Gastrocnemius medialis (tissue), 4 donors: ENCODE measurements at regions not wholly inside any gene's neighbourhood (a gene's known extent, or its start where the extent isn't known, plus 50 kb on each side); places are given as distances from the start of the nearest gene placed in this dataset.

Experiments
- ATAC-seq, 2 donors: fragments of 150-250 bp; one replicate each; pipeline ENCODE4 v1.9.1; 2016
- DNase-seq, 2 donors: peaks; one replicate each; pipeline ENCODE4 v3.0.0-alpha.2; 2019
- H3K27ac ChIP-seq, 4 donors: fragments of 200-600 bp; sonication (generic); 1 replicate in 1 of 4; 2 replicates in 3 of 4; pipeline ENCODE4 v1.5.1; 2016 to 2018; ENCODE audit warnings: mild to moderate bottlenecking in 2 of 4, moderate library complexity in 1 of 4
- H3K27me3 ChIP-seq, 3 donors: fragments of 200-600 bp; sonication (generic) in 2 of 3; 1 replicate in 1 of 3; 2 replicates in 2 of 3; pipeline versions ENCODE4 v1.5.1 to v1.6.0; 2016 to 2019; ENCODE audit warnings: mild to moderate bottlenecking in 1 of 3, moderate library complexity in 1 of 3
- H3K36me3 ChIP-seq, 2 donors: fragments of 200-600 bp; sonication (generic) in 1 of 2; one replicate each; pipeline ENCODE4 v1.5.1; 2017 to 2018
- H3K4me1 ChIP-seq, 2 donors: fragments of 200-600 bp; sonication (generic) in 1 of 2; one replicate each; pipeline ENCODE4 v1.5.1; 2016 to 2017; ENCODE audit warnings: mild to moderate bottlenecking in 2 of 2
- H3K4me3 ChIP-seq, 4 donors: fragments of 200-600 bp; sonication (generic) in 3 of 4; 1 replicate in 1 of 4; 2 replicates in 3 of 4; pipeline ENCODE4 v1.5.1; 2016 to 2019; ENCODE audit warnings: mild to moderate bottlenecking in 2 of 4
- H3K9me3 ChIP-seq, 3 donors: fragments of 200-600 bp; sonication (generic) in 2 of 3; 1 replicate in 1 of 3; 2 replicates in 2 of 3; pipeline ENCODE4 v1.5.1; 2016 to 2019
- POLR2A ChIP-seq, 2 donors: fragments of 450-650 bp; IDR thresholded peaks; one replicate each; pipeline ENCODE4 v1.6.1; 2017; ENCODE audit warnings: antibody characterized with exemption in 2 of 2, mild to moderate bottlenecking in 2 of 2, moderate library complexity in 2 of 2
- in situ Hi-C, 4 donors: fragments of 200-750 bp; cut with MboI; loops; one replicate each; pipeline versions ENCODE4 v1.15.0 to v1.8.0; 2017; ENCODE audit warnings: low sequenced_read_pairs in 4 of 4
- intact Hi-C: fragments of 100-400 bp; cut with DNase I; formaldehyde crosslinking; loops from one replicate; pipeline ENCODE4 v1.15.1; 2023; ENCODE audit warnings: low total_unique reads
- TF ChIP-seq, protein P1 (sequence below), 5 experiments: fragments of 450-650 bp in 3 of 5; fragments of 200-600 bp in 2 of 5; sonication (generic) in 2 of 5; IDR thresholded peaks in 4 of 5; conservative IDR thresholded peaks in 1 of 5; 1 replicate in 4 of 5; 2 replicates in 1 of 5; pipeline ENCODE4 v1.5.1; 2016 to 2019; ENCODE audit warnings: antibody characterized with exemption in 5 of 5, mild to moderate bottlenecking in 3 of 5, moderate library complexity in 3 of 5

DNA sequence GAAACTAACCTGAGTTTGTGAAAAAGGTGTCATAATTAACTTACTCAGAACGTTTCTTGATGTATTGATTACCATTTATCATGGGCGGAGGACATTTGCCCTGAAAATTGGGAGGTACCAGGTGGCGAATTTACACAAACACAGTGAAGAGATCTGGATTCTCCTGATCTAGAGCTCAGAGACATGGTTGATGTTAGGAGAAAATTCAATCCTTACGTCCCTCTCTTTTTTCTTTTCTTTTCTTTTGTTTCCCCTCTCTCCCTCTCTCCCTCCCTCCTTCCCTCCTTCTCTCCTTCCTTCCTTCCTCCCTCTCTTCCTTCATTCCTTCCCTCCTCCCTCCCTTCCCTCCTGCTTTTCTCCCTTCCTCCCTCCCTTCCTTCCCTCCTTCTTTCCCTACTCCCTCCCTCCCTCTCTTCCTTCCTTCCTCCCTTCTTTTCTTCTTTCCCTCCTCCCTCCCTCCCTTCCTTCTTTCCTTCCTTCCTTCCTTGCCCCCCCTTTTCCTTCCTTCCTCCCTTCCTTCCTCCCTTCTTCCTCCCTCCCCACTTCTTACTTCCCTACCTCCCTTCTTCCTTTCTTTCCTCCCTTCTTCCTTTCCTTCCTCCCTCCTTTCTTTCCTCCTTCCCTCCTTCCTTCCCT is 234.1 kb downstream of the OTOR start:
- H3K4me1 ChIP-seq: no peaks in the 10 kb centered on the region
- H3K9me3 ChIP-seq: no peaks in the 10 kb centered on the region
- TF ChIP-seq, protein P1, sequence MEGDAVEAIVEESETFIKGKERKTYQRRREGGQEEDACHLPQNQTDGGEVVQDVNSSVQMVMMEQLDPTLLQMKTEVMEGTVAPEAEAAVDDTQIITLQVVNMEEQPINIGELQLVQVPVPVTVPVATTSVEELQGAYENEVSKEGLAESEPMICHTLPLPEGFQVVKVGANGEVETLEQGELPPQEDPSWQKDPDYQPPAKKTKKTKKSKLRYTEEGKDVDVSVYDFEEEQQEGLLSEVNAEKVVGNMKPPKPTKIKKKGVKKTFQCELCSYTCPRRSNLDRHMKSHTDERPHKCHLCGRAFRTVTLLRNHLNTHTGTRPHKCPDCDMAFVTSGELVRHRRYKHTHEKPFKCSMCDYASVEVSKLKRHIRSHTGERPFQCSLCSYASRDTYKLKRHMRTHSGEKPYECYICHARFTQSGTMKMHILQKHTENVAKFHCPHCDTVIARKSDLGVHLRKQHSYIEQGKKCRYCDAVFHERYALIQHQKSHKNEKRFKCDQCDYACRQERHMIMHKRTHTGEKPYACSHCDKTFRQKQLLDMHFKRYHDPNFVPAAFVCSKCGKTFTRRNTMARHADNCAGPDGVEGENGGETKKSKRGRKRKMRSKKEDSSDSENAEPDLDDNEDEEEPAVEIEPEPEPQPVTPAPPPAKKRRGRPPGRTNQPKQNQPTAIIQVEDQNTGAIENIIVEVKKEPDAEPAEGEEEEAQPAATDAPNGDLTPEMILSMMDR (IDR thresholded peaks at IDR 0.05 in 4 of 5, conservative IDR thresholded peaks at IDR 0.05 in 1 of 5): no peak
- TF ChIP-seq POLR2A (IDR thresholded peaks at IDR 0.05): no peak
- H3K4me3 ChIP-seq: no peak overlapping the region
- no peaks in the 10 kb centered on the region for H3K36me3 ChIP-seq
- no peaks in the 10 kb centered on the region for H3K27me3 ChIP-seq
- in situ Hi-C loops (loop anchor here in 1 of 4 donors (25.0 kb wide), 1 partner anchor 105 kb away; no protein-coding TSS in a partner anchor), intact Hi-C loops (no loop called here)
- no peak for DNase-seq
- ATAC-seq: no peak
- no peak overlapping the region for H3K27ac ChIP-seq

DNA sequence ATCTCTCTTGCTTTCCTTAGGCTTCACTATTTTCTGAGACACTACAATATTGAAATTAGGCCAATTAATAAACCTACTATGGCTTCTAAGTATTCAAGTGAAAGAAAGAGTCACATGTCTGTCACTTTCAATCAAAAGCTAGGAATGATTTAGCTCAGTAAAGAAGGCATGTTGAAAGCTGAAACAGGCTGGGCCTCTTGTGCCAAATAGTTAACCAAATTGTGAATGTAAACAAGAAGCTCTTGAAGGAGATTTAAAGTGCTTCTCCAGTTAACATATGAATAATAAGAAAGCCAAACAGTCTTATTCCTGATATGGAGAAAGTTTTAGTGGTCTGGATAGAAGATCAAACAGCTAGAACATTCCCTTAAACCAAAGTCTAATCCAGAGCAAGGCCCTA is 236.3 kb downstream of the OTOR start:
- no peaks in the 10 kb centered on the region for H3K9me3 ChIP-seq
- TF ChIP-seq POLR2A (IDR thresholded peaks at IDR 0.05): no peak
- TF ChIP-seq, protein P1 (IDR thresholded peaks at IDR 0.05 in 4 of 5, conservative IDR thresholded peaks at IDR 0.05 in 1 of 5): no peak
- DNase-seq (no peak), ATAC-seq (no peak)
- no peaks in the 10 kb centered on the region for H3K36me3 ChIP-seq
- H3K27ac ChIP-seq: no peak overlapping the region
- H3K4me3 ChIP-seq: no peak overlapping the region
- H3K4me1 ChIP-seq: no peaks in the 10 kb centered on the region
- no peaks in the 10 kb centered on the region for H3K27me3 ChIP-seq
- intact Hi-C loops (no loop called here), in situ Hi-C loops (loop anchor here in 1 of 4 donors (25.0 kb wide), 1 partner anchor 103 kb away; no protein-coding TSS in a partner anchor)

DNA sequence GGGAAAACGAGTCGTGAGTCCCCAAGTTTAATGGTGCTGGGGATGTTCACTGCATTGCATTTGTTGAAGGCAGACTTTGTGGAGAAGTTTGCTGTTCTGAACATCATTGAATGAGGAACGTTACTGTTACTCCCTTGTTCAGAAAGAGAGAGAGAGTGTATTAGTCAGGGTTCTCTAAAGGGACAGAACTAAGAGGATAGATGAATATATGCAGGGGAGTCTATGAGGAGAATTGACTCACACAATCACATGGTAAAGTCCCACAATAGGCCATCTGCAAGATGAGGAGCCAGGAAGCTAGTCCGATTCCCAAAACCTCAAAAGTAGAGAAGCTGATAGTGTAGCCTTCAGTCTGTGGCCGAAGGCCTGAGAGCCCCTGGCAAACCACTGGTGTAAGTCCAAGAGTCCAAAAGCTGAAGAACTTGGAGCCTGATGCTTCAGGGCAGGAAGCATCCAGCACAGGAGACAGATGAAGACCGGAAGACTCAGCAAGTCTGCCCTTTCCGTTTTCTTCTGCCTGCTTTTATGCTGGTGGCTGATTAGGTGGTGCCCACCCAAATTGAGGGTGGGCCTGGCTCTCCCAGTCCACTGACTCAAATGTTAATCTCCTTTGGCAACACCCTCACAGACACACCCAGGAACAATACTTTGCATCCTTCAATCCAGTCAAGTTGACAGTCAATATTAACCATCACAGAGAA is 223.5 kb upstream of the PCSK2 start:
- no peaks in the 10 kb centered on the region for H3K9me3 ChIP-seq
- intact Hi-C loops (no loop called here), in situ Hi-C loops (no loop called here)
- H3K4me3 ChIP-seq: no peak overlapping the region
- no peaks in the 10 kb centered on the region for H3K36me3 ChIP-seq
- no peak for TF ChIP-seq POLR2A (IDR thresholded peaks at IDR 0.05)
- TF ChIP-seq, protein P1 (IDR thresholded peaks at IDR 0.05 in 4 of 5, conservative IDR thresholded peaks at IDR 0.05 in 1 of 5): no peak
- H3K4me1 ChIP-seq: no peaks in the 10 kb centered on the region
- ATAC-seq (no peak), DNase-seq (no peak)
- no peaks in the 10 kb centered on the region for H3K27me3 ChIP-seq
- H3K27ac ChIP-seq: no peak overlapping the region

DNA sequence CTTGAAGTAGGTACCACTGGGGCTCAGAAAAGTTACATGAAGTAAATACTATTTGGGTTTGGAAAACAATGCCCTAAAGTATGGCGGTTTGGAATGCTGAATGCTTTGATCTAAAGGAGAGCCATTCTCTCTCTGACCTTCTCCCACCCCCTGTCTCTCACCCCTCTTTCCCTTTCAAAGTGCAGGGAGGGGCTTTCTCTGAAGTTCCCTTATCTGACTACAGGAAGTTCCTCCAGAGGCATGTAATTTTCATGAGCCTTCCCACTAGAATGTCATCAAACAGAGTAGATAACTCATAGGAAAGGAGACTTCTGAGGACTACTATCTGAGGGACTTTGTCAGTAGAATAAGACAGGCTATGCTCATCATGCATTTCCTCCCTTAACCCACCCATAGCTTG is 216.7 kb upstream of the PCSK2 start:
- intact Hi-C loops (no loop called here), in situ Hi-C loops (no loop called here)
- Histone ChIP-seq H3K27me3 (no peaks in the 10 kb centered on the region), H3K36me3 (no peaks in the 10 kb centered on the region), H3K9me3 (no peaks in the 10 kb centered on the region), H3K27ac (no peak overlapping the region), H3K4me1 (no peaks in the 10 kb centered on the region), H3K4me3 (no peak overlapping the region)
- ATAC-seq: no peak
- no peak for DNase-seq
- no peak for TF ChIP-seq POLR2A (IDR thresholded peaks at IDR 0.05)
- TF ChIP-seq, protein P1 (IDR thresholded peaks at IDR 0.05 in 4 of 5, conservative IDR thresholded peaks at IDR 0.05 in 1 of 5): no peak
